H1 (cell line): ENCODE measurements at regions not wholly inside any gene's neighbourhood (a gene's known extent, or its start where the extent isn't known, plus 50 kb on each side); places are given as distances from the start of the nearest gene placed in this dataset.

Experiments used
- CBX5 ChIP-seq: fragments of 300-800, 300-1000 bp; sonication (generic); IDR thresholded peaks from 2 replicates; pipeline ENCODE4 v1.7.1; 2016; ENCODE audit warnings: antibody characterized with exemption, low read length, low read depth
- CTBP2 ChIP-seq: IDR thresholded peaks from 2 replicates; pipeline ENCODE4 v1.7.0; 2011; ENCODE audit warnings: borderline replicate concordance, mild to moderate bottlenecking, moderate library complexity, mixed read lengths, low read length; ENCODE audit not compliant: insufficient read depth, insufficient read length
- EGR1 ChIP-seq: IDR thresholded peaks from 2 replicates; pipeline ENCODE4 v1.6.1; 2011; ENCODE audit warnings: low read depth, low read length, borderline replicate concordance
- FOSL1 ChIP-seq: IDR thresholded peaks from 2 replicates; pipeline ENCODE4 v1.6.1; 2011; ENCODE audit warnings: mild to moderate bottlenecking, low read depth, low read length, moderate library complexity; ENCODE audit not compliant: insufficient read depth
- JUND ChIP-seq: IDR thresholded peaks from 2 replicates; pipeline ENCODE4 v1.6.1; 2011; ENCODE audit warnings: mild to moderate bottlenecking, improper control_type of control experiment, low read length
- MAFK ChIP-seq: IDR thresholded peaks from 2 replicates; pipeline ENCODE4 v1.6.1; 2012; ENCODE audit warnings: low read depth, mild to moderate bottlenecking, improper control_type of control experiment, low read length
- YY1 ChIP-seq: IDR thresholded peaks from 2 replicates; pipeline ENCODE4 v1.6.1; 2011; ENCODE audit warnings: low read depth, mild to moderate bottlenecking, low read length

DNA sequence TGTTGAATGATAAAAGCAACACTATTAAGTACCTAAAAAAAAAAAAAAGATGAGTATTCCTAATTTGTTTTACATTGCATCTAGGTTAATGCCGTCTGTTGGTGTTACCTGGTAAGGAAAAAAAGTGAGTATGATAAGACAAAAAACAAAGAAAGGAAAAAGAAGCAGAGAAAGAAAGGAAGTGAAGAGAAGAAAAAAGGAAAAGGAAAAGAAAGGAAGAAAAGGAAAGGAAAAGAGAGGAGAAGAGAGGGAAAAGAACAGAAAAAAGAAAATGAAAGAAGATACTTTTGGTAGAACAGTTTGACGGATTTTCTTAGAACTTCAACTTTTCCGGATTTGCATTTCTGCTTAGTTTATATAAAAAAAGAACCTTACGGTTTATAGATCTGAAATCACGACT lies 387.9 kb downstream of the METTL4 start (continued):
- TF ChIP-seq YY1 (no peak), MAFK (no peak), CBX5 (no peak), JUND (no peak), FOSL1 (no peak), EGR1 (no peak), CTBP2 (no peak)
